NAMALWA (cell line): ENCODE measurements at regions not wholly inside any gene's neighbourhood (a gene's known extent, or its start where the extent isn't known, plus 50 kb on each side); places are given as distances from the start of the nearest gene placed in this dataset.

Source experiments
- DNase-seq: peaks from one replicate; pipeline ENCODE4 v3.0.0-alpha.2; 2015; ENCODE audit warnings: low spot score

DNA sequence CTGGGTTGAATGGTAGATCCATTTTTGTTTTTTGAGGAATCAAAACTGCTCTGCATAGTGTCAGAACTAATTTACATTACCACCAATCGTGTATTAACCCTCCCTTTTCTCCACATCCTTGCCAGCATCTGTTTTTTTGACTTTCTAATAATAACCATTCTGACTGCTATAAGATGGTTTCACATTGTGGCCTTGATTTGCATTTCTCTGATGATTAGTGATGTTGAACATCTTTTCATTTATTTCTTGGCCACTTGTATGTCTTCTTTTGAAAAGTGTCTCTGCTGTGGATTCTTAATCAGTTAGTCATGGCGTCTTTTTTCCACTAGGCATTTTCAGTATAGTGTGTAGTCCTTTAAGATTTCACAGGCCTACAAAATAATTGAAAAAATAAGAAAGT is 2144.3 kb upstream of the C9orf72 start:
- DNase-seq: peak; percentile 16

DNA sequence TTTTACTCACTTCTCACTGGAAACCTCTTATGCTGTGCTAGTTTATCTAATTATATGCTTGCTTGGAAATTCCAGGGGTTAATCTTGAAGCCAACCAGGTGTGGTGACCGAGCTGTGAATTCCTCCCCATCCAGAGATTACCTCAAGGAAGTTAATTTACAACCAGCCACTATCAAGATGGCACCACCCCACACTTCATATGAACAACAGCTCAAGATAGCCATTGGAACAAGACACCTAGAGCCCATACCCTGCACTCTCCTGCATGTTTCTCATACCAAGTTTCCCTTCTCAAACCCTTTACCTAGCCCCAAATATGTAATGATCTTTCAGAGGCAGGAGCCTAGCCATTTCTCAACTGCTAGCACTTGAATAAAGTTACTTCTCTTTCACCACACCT is 2156.9 kb upstream of the C9orf72 start:
- DNase-seq: no peak

- DNase-seq: no peak
These were observed 2167.2 kb upstream of the C9orf72 start for GRCh38 chr9:29740518-29740917.

DNA sequence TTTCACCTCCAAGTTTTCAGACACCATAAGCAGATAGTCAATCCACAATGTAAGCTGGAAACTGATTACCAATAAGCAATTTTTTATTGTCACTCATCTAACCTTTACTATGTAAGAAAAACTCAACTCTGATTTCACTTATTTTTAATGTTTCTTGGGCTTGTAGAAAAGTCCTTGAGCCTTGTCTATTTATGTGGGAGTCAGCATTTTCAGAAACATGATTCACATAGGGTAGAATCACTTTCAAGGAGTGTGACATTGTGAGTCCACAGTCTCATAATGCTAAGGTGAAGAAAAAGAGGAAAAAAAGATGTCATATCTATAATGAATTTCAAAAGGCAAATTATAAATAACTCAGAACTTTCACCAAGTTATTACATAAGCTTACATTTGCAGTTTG is 2167.9 kb upstream of the C9orf72 start:
- no peak for DNase-seq

DNA sequence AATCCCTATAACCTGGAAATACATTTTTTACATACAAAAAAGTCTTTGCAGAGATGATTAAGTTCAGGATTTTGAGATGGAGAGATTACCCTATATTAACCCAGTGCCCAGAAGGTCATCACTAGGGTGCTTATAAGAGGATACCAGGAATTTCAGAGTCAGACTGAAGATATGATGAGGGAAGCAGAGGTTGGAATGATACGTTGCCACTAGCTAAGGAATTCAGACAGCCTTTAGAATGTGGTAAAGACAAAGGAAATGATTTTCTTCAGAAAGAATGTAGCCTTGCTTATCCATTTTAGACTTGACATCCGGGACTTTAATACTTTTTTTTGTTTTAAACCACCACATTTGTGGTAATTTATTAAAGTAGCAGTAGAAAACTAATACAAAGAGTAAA is 2176.8 kb upstream of the C9orf72 start:
- no peak for DNase-seq

GRCh38 chr9:29751226-29751625 is 2177.9 kb upstream of the C9orf72 start:
- no peak for DNase-seq

DNA sequence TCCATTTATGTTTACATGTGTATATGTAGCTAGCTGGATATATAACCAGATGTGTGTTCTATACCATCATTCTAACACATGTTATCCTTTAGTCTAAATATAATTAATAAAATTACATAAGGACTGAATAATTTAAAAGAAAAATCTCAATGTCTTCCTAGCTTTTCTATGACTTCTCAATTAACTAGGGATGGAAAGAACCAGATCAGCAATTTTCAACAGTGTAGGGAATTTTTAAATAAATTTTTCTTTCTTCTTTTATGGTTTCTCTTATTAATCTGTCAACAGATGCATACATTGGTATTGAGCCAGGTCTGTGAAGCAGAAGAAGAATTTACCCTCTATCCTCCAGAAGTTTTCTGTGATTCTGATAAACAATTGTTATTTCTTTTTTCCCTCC is 2180.4 kb upstream of the C9orf72 start:
- DNase-seq: no peak

DNA sequence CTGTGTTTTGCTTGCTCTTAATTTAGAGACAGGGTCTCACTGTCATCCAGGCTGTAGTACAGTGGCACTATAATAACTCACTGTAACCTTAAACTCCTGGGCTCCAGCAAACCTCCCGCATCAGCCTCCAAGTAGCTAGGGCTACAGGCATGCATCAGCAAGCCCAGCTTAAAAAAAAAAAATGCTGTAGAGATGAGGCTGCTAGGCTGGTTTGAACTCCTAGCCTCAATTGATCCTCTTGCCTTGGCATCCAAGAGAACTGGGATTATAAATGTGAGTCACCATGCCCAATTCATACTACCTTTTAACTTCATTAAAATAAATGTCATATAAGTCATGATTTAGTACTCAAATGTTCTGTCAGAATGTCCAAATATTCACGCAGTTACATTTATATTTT is 2195.7 kb upstream of the C9orf72 start:
- DNase-seq: no peak

- peak; percentile 29 for DNase-seq
These were observed 2200.4 kb upstream of the C9orf72 start for GRCh38 chr9:29773676-29774075.

DNA sequence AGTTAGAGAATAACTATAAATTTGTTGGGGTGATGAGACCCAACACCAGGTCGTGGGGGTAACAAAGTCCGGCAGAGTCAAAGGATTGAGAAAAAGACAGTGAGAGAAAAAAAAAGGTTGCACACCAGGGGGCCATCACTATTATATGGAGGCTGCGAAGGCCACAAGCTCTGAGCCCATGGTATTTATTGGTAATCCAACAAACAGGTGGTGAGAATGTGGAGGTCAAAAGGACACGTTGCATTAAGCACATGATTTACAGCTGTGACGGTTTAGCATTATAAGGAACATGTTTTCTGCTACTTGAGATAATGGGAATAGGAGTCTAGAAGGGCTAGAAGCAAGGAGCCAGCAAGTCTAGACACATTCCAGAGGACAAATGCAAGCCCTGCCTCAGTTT is 2202.2 kb upstream of the C9orf72 start:
- DNase-seq: no peak

DNA sequence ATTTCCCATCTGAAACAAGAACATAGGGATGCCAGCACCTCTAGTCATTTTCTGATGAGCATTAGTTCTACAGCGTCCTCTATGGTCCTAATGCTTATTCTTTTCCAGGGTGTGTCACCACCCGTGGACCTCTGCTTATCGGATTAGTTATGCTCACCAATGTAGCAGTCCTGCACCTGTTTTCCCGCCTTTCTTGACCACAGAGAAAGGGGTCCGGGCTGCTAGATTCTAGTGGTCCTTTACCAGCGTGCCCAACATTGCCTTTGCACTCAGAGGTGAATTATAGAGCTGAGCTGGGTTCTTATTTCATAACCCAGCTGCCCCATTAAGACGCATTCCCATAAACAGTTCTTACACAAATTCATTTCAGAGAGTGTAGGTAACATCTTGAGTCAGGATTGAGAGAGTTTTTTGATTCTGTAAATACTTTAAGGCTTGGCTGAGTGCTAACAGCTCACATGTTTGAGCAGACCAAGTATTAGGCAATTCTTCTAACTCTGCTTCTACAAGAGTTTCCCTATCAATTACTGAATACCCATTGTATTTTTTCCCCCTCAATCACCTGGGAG is 2205.1 kb upstream of the C9orf72 start:
- DNase-seq: no peak

DNA sequence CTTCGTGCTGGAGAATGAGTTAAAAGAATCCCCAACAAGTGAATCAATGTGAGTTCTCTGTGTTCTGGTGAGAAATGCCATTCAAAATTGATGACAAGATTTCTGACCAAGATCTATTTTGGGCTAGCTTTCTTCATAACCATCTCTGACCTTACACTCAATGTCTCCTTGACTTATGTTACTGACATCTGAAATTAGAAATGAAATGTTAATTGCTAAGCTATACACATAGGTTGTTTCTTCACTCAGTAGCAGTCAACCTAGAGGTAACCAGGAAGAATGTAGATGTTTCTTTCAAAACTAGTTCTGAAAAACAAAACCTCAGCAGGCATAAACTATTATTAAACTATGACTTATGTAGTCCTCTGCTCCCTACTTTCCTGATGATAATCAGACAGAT is 2220.7 kb upstream of the C9orf72 start:
- no peak for DNase-seq

DNA sequence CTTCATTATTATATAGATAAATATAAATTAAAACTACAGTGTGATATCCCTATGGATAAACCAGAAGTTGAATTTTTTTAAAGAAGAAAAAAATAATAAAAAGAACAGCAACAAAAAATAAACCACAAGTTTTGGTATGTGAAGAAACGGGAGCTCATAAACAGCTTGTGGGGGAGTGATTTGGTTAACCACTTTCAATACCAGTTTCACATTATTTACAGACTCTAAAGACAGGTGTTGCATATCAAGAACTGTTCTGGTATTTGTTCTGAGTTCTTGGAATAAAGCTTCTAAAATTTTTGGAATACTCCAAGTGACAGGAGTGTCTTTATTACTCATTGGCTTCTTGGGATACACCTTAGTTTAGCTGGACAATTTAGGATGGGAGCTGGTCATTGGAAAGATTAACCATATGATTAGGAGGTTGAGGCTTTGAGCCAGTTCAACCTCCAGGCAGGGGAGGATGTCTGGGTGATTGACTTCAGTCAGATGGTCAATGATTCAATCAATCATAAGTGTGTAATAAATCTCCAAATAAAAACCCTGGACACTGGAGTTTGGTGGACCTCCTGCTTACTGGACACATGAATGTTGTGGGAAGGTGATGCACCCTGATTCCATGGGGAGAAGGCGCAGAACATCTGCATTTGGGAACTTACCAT is 2223.1 kb upstream of the C9orf72 start:
- no peak for DNase-seq

DNA sequence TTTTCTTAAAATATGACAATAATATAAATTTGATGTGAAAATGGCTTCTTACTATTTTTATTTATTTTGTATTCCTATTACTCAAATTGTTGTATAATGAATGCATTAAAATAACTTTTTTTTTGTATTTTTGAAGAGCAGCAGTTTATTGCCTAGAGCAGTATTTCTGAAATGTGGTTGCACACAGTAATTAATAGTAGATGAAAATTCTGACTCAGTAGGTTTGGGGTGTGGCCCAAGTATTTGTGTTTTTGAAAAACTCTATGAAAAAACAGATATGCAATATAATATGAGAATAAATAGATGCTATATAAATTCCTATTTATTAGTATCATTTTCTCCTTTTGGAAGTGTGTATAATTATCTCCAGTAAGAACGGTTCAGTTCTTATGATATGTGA is 2225.3 kb upstream of the C9orf72 start:
- no peak for DNase-seq

DNA sequence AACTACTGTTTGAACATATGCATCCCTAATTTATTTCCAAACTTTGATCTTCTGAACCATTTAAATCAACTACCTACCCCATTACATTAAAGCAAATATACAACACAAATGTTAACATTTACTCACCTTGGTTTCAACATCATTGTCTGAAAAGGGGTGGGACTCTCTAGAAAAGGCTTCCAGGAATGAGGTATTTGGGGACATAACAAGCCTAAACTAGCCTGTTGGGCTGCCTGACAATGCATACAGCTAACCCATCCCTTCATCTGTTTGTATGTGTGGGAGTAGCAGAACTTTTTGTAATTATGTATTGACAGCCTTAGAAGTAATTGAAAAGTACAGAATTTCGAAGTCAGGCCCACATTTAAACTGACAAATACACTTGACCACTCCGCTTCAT is 2225.9 kb upstream of the C9orf72 start:
- DNase-seq: no peak

- no peak for DNase-seq
These were observed 2227.5 kb upstream of the C9orf72 start for GRCh38 chr9:29800821-29801220.

GRCh38 chr9:29802454-29802853 is 2229.2 kb upstream of the C9orf72 start:
- DNase-seq: no peak

GRCh38 chr9:29806937-29807618 is 2233.8 kb upstream of the C9orf72 start:
- no peak for DNase-seq

GRCh38 chr9:29816954-29817703 is 2243.8 kb upstream of the C9orf72 start:
- no peak for DNase-seq

DNA sequence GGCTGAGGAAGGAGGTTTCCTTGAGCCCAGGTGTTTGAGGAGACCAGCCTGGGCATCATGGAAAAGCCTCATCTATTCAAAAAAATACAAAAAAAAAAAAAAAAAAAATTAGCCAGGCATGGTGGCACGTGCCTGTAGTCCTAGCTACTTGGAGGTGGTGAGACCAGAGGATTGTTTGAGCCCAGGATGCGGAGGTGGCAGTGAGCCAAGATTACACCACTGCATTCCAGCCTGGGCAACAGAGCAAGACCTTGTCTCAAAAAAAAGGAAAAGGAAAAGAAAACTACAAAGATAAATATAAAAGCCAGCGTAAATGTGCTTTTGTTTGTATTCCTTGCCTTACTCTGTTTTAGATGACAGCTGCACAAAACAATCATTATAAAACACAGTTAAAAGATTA is 2249.2 kb upstream of the C9orf72 start:
- no peak for DNase-seq

GRCh38 chr9:29826421-29826820 is 2253.1 kb upstream of the C9orf72 start:
- no peak for DNase-seq

DNA sequence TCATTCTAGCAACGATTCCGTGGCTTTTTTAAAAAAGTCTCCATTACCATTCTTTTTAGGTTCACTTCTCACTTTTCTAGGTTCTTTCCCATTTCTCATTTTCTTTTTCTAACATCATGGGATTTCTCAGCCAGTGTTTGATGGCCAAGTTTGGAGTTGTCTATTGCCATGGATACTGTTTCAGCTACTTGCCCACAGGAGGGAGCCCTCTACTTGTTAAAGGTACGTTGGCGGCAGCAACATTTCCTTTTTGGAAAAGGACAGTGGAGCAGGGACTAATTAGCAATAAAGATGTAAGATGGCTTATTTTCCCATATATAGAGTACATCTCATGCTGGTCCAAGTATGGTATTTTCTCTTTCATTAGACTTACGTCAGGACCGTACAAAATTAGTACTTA is 2257.5 kb upstream of the C9orf72 start:
- DNase-seq: peak; percentile 14

DNA sequence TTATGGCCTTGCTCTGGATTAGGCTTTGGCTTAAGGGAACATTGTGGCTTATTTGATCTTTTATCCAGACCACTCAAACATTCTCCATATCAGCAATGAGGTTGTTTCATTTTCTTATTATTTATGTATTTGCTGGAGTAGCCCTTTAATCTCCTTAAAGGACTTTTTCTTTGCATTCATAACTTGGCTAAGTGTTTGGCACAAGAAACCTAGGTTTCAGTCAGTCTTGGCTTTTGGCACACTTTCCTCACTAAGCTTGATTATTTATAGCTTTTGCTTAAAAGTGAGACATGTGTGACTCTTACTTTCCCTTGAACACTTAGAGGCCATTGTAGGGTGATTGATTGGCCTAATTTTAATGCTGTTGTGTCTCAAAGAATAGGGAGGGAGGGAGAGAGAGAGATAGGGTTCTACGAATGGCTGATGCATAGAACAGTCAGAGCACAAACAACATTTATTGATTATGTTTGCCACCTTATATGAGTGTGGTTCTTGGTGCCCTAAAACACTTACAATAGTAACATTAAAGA is 2265.3 kb upstream of the C9orf72 start:
- DNase-seq: no peak
